Lung (tissue), 12 donors: ENCODE measurements at regions not wholly inside any gene's neighbourhood (a gene's known extent, or its start where the extent isn't known, plus 50 kb on each side); places are given as distances from the start of the nearest gene placed in this dataset. TPM values are rescaled to one million over a fixed set of nuclear protein-coding genes. Genes with fewer than 3 reads are reported as not detected.

ENCODE experiments used
- ATAC-seq: fragments of 200-7000 bp; cut with Tn5 transposase; one replicate; pipeline ENCODE4 v1.9.1; 2020; ENCODE audit warnings: moderate number of reproducible peaks; ENCODE audit not compliant: insufficient read depth, low FRiP score
- DNase-seq, 3 donors: peaks; one replicate each; pipeline ENCODE4 v3.0.0-alpha.2; 2013 to 2017
- H3K27ac ChIP-seq, 2 donors: one replicate each; pipeline ENCODE4 v1.5.1; 2013; ENCODE audit warnings: mild to moderate bottlenecking in 2 of 2, moderate library complexity in 2 of 2, control low read depth in 1 of 2, inconsistent platforms in 1 of 2, low read depth in 1 of 2, low read length in 1 of 2
- H3K27me3 ChIP-seq, 3 donors: one replicate each; pipeline ENCODE4 v1.5.1; 2013; ENCODE audit warnings: low read length in 2 of 3; ENCODE audit not compliant: control insufficient read depth in 3 of 3, insufficient read depth in 3 of 3
- H3K36me3 ChIP-seq, 4 donors: one replicate each; pipeline ENCODE4 v1.5.1; 2013; ENCODE audit warnings: low read length in 4 of 4, mild to moderate bottlenecking in 1 of 4, moderate library complexity in 1 of 4; ENCODE audit not compliant: control insufficient read depth in 4 of 4, insufficient read depth in 4 of 4
- H3K4me1 ChIP-seq, 5 donors: one replicate each; pipeline ENCODE4 v1.5.1; 2013; ENCODE audit warnings: low read length in 5 of 5, mild to moderate bottlenecking in 2 of 5, moderate library complexity in 1 of 5; ENCODE audit not compliant: control insufficient read depth in 5 of 5, insufficient read depth in 5 of 5
- H3K4me3 ChIP-seq: one replicate; pipeline ENCODE4 v1.5.1; 2013; ENCODE audit warnings: mild to moderate bottlenecking, control low read depth, moderate library complexity
- H3K9ac ChIP-seq, 2 donors: one replicate each; pipeline ENCODE4 v1.5.1; 2013; ENCODE audit warnings: low read length in 2 of 2, control low read depth in 1 of 2; ENCODE audit not compliant: insufficient read depth in 1 of 2
- H3K9me3 ChIP-seq, 4 donors: one replicate each; pipeline ENCODE4 v1.5.1; 2013; ENCODE audit warnings: low read length in 3 of 4, mild to moderate bottlenecking in 1 of 4, moderate library complexity in 1 of 4; ENCODE audit not compliant: control insufficient read depth in 4 of 4, insufficient read depth in 3 of 4
- CTCF ChIP-seq: IDR thresholded peaks from 2 replicates; pipeline ENCODE4 v1.5.1; 2012; ENCODE audit warnings: mild to moderate bottlenecking; ENCODE audit errors: control extremely low read depth, extremely low read depth
- WGBS, 2 donors: extraction: QIAGEN DNeasy Blood & Tissue Kit; methylation state at CpG; one replicate each; pipeline ENCODE4 v1.1.7; 2013; 5-methylcytosine and 5-hydroxymethylcytosine counted together
- small RNA-seq: library from RNA; depleted of rRNA; stranded (forward); fragments of <200 nt; gene quantifications from one replicate; pipeline ENCODE3, GENCODE V24; 2014; ENCODE audit warnings: low replicate concordance
- donor health status: control.
- donor health status: control.
- donor health status: Bipolar disorder and iron deficiency.
- donor health status: healthy.
- donor health status: DM: yes; HTN: yes; CAD: no.

GRCh38 chr9:19840953-19841352 is 52.1 kb upstream of the SLC24A2 start:
- H3K4me3 ChIP-seq = no peak overlapping the region
- H3K27me3 ChIP-seq = no peaks in the 10 kb centered on the region
- no peak for TF ChIP-seq CTCF
- no peaks in the 10 kb centered on the region for H3K9me3 ChIP-seq
- DNase-seq (no peak), ATAC-seq (no peak)
- H3K27ac ChIP-seq = no peak overlapping the region
- H3K4me1 ChIP-seq = no peaks in the 10 kb centered on the region
- no peaks in the 10 kb centered on the region for H3K36me3 ChIP-seq
- no peak overlapping the region for H3K9ac ChIP-seq
- 55 to 81% methylated on average over 1 of the region's 1 CpG for WGBS, 2 donors

Small RNA genes in the stretch of these regions (small RNA-seq; reads per million reads assigned to genes)
- gene AL158077.1 = not detected
